Lower leg skin (tissue), 4 donors: ENCODE measurements at regions not wholly inside any gene's neighbourhood (a gene's known extent, or its start where the extent isn't known, plus 50 kb on each side); places are given as distances from the start of the nearest gene placed in this dataset.

ENCODE experiments used
- DNase-seq, 2 donors: peaks; one replicate each; pipeline ENCODE4 v3.0.0-alpha.2; 2019; ENCODE audit warnings: low spot score in 2 of 2
- H3K4me3 ChIP-seq: fragments of 200-600 bp; sonication (generic); 2 replicates; pipeline ENCODE4 v1.5.1; 2017; ENCODE audit warnings: mild to moderate bottlenecking, low read depth; ENCODE audit not compliant: poor library complexity, severe bottlenecking
- CTCF ChIP-seq, 3 donors: fragments of 450-650 bp; IDR thresholded peaks; one replicate each; pipeline ENCODE4 v1.5.1; 2016; ENCODE audit warnings: antibody characterized with exemption in 3 of 3, mild to moderate bottlenecking in 3 of 3, moderate library complexity in 2 of 3
- POLR2A ChIP-seq, 2 donors: fragments of 450-650 bp; IDR thresholded peaks; one replicate each; pipeline ENCODE4 v1.6.1; 2016 to 2017; ENCODE audit warnings: antibody characterized with exemption in 2 of 2, mild to moderate bottlenecking in 1 of 2, moderate library complexity in 1 of 2
- WGBS, 2 donors: methylation state at CpG; one replicate each; pipeline ENCODE4 v1.1.5; 2018; 5-methylcytosine and 5-hydroxymethylcytosine counted together
- intact Hi-C: fragments of 100-400 bp; cut with DNase I; formaldehyde crosslinking; loops from one replicate; pipeline ENCODE4 v1.15.0; 2023; ENCODE audit warnings: low total_unique reads

GRCh38 chr15:96031426-96032110, 298.9 kb upstream of the NR2F2 start:
- intact Hi-C loops, result no loop called here
- no peak overlapping the region for H3K4me3 ChIP-seq
- WGBS, 2 donors, result 85 to 92% methylated on average over 5 of the region's 5 CpGs
- TF ChIP-seq CTCF (IDR thresholded peaks at IDR 0.05) (no peak), POLR2A (IDR thresholded peaks at IDR 0.05) (no peak)
- no peak for DNase-seq

- WGBS, 2 donors, result 81 to 82% methylated on average over 4 of the region's 4 CpGs
- intact Hi-C loops, result no loop called here
- TF ChIP-seq POLR2A (IDR thresholded peaks at IDR 0.05) (no peak), CTCF (IDR thresholded peaks at IDR 0.05) (no peak)
- no peak overlapping the region for H3K4me3 ChIP-seq
- DNase-seq, result no peak
These were observed 295.4 kb upstream of the NR2F2 start for GRCh38 chr15:96035091-96035490.

GRCh38 chr15:96035635-96036034, 294.9 kb upstream of the NR2F2 start:
- intact Hi-C loops, result no loop called here
- WGBS, 2 donors, result 77 to 78% methylated on average over 5 of the region's 5 CpGs
- TF ChIP-seq POLR2A (IDR thresholded peaks at IDR 0.05) (no peak), CTCF (IDR thresholded peaks at IDR 0.05) (no peak)
- H3K4me3 ChIP-seq, result no peak overlapping the region
- DNase-seq, result no peak

- intact Hi-C loops, result no loop called here
- WGBS, 2 donors, result 72 to 80% methylated on average over 4 of the region's 4 CpGs
- DNase-seq, result no peak
These were observed 292.9 kb upstream of the NR2F2 start for GRCh38 chr15:96037584-96037983.

GRCh38 chr15:96038131-96038530, 292.4 kb upstream of the NR2F2 start:
- no peak for DNase-seq
- intact Hi-C loops, result no loop called here
- 48 to 69% methylated on average over 1 of the region's 1 CpG for WGBS, 2 donors
- no peak for TF ChIP-seq POLR2A (IDR thresholded peaks at IDR 0.05)
- TF ChIP-seq CTCF (IDR thresholded peaks at IDR 0.05), result no peak
- H3K4me3 ChIP-seq, result no peak overlapping the region

More at GRCh38 chr15:96037584-96037983, 292.9 kb upstream of the NR2F2 start:
- H3K4me3 ChIP-seq, result no peak overlapping the region
- no peak for TF ChIP-seq CTCF (IDR thresholded peaks at IDR 0.05)
- no peak for TF ChIP-seq POLR2A (IDR thresholded peaks at IDR 0.05)

GRCh38 chr15:96038650-96039049, 291.9 kb upstream of the NR2F2 start:
- 71 to 74% methylated on average over 5 of the region's 5 CpGs for WGBS, 2 donors
- no peak for DNase-seq
- TF ChIP-seq POLR2A (IDR thresholded peaks at IDR 0.05), result no peak
- no peak for TF ChIP-seq CTCF (IDR thresholded peaks at IDR 0.05)
- intact Hi-C loops, result no loop called here
- no peak overlapping the region for H3K4me3 ChIP-seq
